D721Med (cell line): ENCODE measurements at regions not wholly inside any gene's neighbourhood (a gene's known extent, or its start where the extent isn't known, plus 50 kb on each side); places are given as distances from the start of the nearest gene placed in this dataset.

ENCODE experiments used
- DNase-seq: peaks from one replicate; pipeline ENCODE4 v3.0.0; 2011; ENCODE audit warnings: low spot score; ENCODE audit not compliant: insufficient read length
- FAIRE-seq: peaks from 2 replicates; lab custom pipeline; 2011; peaks lifted over from hg19 to GRCh38; lab: Jason Lieb, UNC
- TF ChIP-seq, protein P1 (sequence below): IDR thresholded peaks from 2 replicates; pipeline ENCODE4 v1.5.1; 2012; ENCODE audit warnings: mild to moderate bottlenecking, control low read depth; ENCODE audit not compliant: insufficient read depth; ENCODE audit errors: missing control alignments

DNA sequence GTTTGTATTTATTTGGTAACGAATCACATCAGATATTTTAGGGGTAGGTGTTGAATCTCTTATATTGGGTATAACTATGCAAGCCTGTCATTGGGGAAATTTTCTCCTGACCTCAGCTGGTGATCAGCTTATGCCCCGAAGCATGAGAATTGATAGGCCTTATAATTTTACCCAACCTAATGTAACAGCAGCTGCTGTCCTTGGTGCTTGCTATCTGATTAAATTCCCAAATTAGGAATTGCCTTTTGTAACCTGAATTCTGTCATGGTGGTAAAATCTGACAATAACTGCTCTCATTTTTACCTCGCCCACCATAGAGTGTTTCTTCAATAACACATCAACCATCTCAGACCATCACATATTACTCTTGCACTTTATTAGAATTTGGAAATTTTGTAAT is 1542.6 kb upstream of the PIK3C3 start:
- no peak for FAIRE-seq

DNA sequence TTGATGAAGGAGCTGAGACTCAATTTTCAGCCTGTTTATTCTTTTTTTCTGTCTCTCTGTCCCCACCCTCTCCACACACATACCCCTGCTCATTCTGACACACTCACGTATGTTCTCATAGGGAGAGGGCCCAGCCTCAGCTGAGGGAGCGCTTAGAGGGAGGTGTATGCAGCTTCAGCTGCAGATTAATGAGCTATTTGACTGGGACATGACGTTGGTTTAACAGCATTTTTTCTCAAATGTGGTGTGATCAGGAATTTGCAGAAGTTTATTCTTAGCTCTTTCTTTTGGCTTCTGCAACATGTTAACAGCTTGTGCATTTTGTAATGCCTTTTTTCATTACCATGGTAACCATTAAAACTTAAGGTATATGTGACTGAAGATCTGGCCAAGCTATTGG is 1547.1 kb upstream of the PIK3C3 start:
- DNase-seq (no peak), FAIRE-seq (no peak)
- TF ChIP-seq, protein P1, sequence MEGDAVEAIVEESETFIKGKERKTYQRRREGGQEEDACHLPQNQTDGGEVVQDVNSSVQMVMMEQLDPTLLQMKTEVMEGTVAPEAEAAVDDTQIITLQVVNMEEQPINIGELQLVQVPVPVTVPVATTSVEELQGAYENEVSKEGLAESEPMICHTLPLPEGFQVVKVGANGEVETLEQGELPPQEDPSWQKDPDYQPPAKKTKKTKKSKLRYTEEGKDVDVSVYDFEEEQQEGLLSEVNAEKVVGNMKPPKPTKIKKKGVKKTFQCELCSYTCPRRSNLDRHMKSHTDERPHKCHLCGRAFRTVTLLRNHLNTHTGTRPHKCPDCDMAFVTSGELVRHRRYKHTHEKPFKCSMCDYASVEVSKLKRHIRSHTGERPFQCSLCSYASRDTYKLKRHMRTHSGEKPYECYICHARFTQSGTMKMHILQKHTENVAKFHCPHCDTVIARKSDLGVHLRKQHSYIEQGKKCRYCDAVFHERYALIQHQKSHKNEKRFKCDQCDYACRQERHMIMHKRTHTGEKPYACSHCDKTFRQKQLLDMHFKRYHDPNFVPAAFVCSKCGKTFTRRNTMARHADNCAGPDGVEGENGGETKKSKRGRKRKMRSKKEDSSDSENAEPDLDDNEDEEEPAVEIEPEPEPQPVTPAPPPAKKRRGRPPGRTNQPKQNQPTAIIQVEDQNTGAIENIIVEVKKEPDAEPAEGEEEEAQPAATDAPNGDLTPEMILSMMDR, result no peak

More for the DNA sequence above, 1542.6 kb upstream of the PIK3C3 start:
- TF ChIP-seq, protein P1, result no peak
- DNase-seq, result no peak

DNA sequence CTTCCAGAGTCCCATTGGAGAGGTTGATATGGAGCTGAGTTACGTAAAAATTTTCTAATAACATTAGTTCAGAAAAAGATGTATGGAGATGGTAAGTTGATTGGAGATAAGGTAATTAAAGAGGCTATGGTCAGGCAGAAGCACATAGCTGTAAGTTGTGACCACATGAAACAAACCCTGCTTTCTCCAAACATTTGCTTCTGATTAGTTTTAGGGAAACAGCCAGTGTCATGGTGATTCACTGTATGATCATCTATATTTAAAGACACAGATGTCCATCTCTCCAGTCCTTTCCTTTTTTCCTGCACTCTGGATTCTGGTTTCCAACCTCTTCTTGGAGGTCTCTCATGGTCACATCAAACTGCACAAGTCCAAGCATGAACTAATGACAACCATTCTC is 1550.8 kb upstream of the PIK3C3 start:
- FAIRE-seq (no peak), DNase-seq (no peak)
- TF ChIP-seq, protein P1, result no peak

DNA sequence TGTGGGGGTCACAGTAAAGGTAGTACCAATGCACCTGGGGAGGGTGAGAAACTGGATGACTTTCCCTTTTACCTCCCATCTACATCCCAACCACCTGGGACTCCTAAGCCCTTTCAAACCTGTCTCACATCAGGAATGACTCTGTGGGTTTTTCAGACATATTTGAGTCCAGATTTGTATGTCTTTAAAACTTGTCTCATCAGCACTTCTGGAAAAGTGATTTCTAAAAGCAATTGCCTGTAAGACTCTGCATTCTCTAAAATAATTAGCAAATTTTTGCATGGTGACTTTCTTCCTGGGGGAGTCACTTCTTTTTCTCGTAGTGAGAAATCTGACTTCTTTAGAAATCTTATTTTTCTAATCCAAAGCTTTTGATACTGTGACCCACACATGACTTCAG is 1553.0 kb upstream of the PIK3C3 start:
- TF ChIP-seq, protein P1, result no peak
- FAIRE-seq (no peak), DNase-seq (no peak)

DNA sequence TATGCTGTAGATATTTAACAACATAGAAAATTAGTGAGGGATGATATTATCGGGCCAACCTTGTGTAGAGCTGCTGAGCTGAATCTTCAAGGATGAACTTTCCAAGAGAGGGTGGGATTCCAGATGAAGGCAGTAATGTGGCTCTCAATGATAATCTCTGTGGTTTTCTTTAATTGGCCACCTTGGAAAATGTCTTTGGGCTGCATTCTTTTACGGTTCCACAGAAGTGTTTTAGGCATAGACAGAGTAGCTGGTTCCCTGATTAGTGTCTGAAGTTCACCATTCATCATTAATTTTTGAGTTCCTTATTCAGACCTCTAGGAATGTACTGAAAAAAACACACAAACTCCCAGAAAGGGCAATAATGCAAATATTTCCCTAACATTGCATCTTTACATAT is 1566.9 kb upstream of the PIK3C3 start:
- FAIRE-seq, result peak; percentile 38
- no peak for DNase-seq
- TF ChIP-seq, protein P1, result no peak

DNA sequence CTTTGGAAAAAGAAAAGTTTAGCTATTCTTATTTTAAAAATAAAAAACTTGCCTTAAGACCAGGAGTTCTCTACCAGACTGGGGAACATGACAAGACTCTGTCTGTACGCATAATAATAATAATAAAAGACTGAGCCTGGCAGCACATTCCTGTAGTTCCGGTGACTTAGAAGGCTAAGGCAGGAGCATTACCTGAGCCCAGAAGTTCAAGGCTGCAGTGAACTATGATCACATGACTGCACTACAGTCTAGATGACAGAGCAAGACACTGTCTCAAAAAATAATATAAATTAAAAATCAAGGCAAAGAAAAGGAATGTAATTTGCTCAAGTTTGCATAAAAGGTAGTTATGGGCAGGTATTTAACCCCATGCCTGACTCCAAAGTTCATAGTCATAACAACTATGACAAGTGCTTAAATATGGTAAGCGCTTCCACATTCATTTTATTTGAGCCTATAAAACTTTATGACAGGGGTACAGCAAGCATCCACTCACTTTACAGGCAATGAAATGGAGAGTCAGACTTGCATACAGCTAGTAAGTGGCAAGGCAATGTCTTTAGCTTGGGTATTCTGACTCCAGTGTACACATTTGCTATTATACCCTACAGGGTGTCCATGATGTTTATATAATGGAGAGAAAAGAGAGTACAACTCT is 1567.8 kb upstream of the PIK3C3 start:
- FAIRE-seq (no peak), DNase-seq (no peak)

DNA sequence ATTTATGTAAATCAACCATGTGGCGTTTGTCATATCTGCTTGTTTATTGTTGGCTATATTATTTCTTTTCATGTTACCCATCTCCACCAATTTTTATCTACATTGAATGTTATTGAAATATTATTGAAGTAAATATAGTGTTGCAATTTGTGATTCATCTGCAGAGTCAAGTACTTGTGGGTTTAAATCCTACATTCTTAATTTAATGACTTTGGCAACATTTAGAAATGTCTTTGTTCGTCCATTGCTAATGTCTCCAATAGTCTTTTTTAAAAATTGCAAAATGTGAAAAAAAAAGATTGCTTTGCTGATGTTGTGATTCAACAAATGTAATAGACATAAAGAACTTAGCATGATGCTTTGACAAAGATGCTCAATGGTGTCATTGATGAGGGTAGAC is 1572.8 kb upstream of the PIK3C3 start:
- TF ChIP-seq, protein P1, result no peak
- no peak for DNase-seq

More for the DNA sequence above, 1567.8 kb upstream of the PIK3C3 start:
- TF ChIP-seq, protein P1, result no peak

More for the DNA sequence above, 1572.8 kb upstream of the PIK3C3 start:
- FAIRE-seq, result no peak
